ENCODE measurements at regions not wholly inside any gene's neighbourhood (a gene's known extent, or its start where the extent isn't known, plus 50 kb on each side); places are given as distances from the start of the nearest gene placed in this dataset.

GRCh38 chr10:75347186-75347585 lies 54.4 kb downstream of the ZNF503 start:
- no peak for DNase-seq

- DNase-seq: no peak
Measured at GRCh38 chr10:75345738-75346137, 55.8 kb downstream of the ZNF503 start.

DNA sequence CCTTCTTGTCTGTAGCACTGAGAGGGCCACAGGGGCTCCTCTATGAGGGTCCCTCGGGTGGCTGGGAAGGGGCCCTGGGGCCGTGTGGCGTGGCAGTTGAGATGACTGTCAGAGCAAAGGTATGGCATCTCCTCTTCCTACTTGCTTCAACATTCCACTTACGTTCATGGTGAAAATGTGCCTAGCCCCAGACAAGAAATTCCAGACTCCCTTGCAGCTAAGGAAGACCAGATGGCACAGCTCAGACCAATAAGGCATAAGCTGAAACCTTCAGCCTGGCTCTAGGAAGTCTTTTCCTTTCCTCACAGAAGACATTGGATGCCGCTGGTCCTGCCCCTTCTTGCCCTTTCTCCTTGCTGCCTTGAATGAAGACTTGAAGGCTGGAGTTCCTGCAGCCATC lies 57.4 kb downstream of the ZNF503 start:
- DNase-seq: no peak

DNA sequence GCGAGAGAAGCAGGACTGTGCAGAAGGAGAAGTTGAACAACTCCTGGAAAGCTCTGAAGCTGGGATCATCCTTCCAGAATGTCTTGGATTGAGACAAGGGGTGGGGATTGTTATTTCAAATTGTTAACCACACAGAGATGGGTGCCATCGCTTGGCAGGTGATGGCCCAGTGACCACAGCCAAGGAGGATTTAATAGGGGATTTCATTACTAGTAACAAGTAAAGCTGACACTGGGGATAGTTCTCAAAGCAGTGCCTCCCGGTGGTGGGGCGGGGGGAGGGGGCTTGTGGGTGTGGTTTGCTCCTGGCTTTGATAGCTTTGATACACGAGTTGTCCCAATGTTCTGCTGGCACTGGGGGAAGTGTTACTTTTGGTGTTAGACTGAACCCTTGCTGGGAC lies 59.2 kb downstream of the ZNF503 start:
- DNase-seq: no peak

DNA sequence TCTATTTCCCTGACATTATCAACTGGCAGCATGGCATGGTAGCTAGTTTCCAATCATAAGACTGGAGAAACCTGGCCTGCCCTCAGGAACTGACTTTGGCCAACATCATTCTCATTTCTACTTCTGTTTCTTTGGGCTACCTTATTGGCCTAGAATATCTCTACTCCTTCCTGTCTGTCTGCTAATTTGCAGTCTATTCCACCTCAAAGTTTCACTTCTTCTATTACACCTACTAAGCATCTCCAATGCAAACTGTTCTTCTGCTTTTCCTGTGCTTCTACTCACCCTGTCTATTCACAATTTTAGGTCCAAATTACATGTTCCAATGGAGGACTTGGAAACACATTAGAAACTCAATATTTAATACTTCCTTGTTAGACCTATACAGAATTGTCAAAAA lies 65.6 kb downstream of the ZNF503 start:
- no peak for DNase-seq

DNA sequence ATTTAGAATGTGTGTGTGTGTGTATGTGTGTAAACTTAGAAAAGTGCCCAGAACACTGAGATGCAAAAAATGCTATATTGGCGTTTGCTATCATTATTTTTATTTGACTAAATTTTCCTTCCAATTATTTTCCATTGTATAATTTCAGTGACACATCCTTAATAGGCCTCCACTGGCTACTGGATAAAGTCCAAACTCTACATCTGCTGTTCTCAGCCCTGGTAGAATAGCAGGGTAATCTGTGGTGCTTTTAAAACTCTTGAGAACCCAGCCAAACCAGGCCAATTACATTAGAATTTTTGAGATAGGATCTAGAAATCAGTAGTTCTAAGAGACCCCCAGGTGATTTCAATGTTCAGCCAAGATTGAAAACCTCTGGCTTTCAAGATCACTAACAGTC lies 66.4 kb downstream of the ZNF503 start:
- no peak for DNase-seq

GRCh38 chr10:75334720-75335119 lies 66.8 kb downstream of the ZNF503 start:
- DNase-seq: no peak

- no peak for DNase-seq
Measured at GRCh38 chr10:75332081-75332480, 69.5 kb downstream of the ZNF503 start.

- no peak for DNase-seq
Measured at GRCh38 chr10:75331081-75331480, 70.5 kb downstream of the ZNF503 start.

DNA sequence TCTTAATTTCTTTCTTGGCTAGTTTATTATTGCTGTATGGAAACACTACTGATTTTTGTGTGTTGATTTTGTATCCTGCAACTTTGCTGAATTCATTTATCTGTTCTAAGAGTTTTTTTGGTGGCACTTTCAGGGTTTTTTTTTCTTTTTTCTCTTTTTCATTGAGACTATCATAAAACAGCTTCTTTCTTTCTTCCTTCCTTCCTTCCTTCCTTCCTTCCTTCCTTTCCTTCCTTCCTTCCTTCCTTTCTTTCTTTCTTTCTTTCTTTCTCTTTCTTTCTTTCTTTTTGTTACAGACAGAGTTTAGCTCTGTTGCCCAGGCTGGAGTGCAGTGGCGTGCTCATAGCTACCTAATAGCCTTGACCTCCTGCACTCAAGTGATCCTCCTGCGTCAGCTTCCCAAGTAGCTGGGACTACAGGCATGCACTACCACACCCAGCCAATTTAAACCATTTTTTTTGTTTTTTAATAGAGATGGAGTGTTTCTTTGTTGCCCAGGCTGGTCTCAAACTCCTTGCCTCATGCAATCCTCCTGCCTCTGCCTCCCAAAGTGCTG lies 72.3 kb downstream of the ZNF503 start:
- DNase-seq: no peak

DNA sequence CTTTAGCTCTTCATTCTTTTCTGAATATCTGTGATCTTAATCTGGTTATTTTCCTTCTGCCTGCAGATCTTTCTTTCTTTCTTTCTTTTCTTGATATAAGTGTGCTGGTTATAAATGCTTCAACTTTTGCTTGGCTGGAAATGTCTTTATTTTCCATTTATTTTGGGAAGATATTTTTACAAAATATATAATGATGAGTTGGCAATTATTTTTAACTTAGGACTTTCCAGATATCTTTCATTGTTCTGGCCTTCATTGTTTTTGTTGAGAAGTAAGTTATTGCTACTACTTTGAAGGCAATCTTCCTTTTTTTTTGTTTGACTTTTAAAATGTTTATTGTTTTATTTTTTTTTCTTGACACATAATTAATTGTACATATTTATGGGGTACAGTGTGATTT lies 75.3 kb downstream of the ZNF503 start:
- DNase-seq: no peak

GRCh38 chr10:75319274-75319673 lies 82.3 kb downstream of the ZNF503 start:
- no peak for DNase-seq

DNA sequence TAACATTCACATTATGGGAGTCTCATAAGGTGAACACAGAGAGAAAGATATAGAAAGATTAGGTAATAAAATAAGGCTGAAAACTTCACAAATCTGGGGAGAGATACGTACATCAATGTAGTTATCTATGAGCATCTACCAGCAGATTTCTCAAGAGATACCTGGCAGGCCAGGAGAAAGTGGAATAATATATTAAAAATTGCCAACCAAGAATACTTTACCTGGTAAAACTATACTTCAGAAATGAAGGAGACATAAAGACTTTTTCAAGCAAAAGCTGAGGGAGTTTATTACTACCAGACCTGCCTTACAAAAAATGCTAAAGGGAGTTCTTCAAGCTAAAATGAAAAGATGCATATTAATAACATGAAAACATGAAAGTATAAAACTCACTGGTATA lies 78.8 kb upstream of the COMTD1 start:
- no peak for DNase-seq

GRCh38 chr10:75312440-75312839 lies 76.7 kb upstream of the COMTD1 start:
- DNase-seq: no peak

GRCh38 chr10:75305675-75306074 lies 69.9 kb upstream of the COMTD1 start:
- DNase-seq: no peak

- no peak for DNase-seq
Measured at GRCh38 chr10:75304741-75305390, 69.1 kb upstream of the COMTD1 start.

- no peak for DNase-seq
Measured at GRCh38 chr10:75304313-75304712, 68.6 kb upstream of the COMTD1 start.

DNA sequence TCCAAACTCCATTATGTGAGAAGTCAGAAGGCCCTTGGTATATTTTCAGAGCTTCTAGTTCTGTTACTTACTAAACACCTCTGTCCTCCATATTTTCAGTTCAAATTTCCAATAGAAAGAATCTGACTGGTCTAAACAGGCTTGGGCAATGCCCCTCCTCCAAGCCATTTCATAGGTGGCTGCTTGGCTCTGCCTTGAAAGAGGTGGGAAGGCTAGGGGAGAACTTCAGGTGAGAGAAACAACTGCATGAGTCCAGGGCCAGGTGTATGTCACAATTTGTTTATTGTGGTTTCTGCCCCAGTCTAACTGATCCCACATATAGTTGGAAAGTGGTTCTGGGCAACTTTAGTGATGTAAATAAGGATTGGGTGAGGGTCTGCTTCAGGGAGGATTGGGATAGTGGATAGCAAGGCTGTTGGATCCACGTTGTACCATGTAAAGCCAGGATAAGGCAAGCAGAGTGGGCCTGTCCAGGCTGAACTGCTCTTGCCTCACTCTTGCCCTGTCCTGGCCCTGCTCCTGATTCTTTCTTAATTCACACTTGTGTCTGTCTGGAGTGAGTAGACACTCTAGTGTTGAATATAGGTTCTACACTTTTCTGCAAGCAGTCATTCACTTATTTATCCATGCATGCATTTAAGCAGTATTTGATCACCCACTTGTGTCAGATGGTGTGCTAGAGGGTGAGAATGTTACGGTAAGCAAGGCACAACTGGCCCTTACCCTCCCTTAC lies 67.5 kb upstream of the COMTD1 start:
- no peak for DNase-seq

DNA sequence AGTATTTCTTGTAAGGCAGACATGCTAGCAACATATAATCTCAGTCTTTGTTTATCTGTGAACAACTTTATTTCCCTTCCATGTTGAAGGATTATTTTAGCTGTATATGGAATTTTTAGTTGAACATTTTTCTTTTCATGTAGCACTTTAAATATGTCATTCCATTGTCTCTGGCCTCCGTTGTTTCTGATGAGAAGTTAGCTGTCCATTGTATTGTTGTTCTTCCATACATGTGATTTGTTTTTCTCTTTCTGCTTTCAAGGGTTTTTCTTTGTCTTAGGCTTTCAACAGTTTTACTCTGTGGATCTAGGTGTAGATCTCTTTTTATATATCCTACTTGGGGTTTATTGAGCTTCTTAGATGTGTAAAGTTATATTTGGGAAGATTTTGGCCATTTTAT lies 66.3 kb upstream of the COMTD1 start:
- no peak for DNase-seq

DNA sequence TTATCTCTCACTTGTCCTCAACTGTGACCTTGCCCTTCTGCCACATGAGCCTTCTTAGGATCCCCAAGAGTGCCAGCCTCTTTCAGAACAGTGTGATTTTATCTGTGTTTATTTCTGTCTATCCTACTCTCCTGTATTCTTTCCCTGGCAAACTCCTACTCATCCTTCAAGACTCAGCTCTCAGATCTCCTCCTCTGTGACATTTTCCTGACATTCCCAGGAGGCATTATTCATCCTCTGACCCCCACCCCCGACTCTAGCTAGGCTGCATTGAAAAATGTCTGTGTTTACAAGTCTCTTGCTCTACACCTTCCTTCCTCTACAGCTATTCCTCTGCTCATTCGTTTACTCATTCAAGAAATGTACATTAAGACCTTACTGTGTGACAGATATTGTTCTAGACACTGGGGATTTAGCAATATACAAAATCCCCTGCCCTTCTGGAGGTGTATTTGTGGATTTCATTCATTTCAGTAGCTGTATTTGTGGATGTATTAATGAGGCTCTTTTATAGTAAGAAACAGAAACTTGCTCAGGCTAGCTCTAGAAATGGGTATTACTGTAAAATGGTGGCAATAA lies 61.4 kb upstream of the COMTD1 start:
- no peak for DNase-seq

DNA sequence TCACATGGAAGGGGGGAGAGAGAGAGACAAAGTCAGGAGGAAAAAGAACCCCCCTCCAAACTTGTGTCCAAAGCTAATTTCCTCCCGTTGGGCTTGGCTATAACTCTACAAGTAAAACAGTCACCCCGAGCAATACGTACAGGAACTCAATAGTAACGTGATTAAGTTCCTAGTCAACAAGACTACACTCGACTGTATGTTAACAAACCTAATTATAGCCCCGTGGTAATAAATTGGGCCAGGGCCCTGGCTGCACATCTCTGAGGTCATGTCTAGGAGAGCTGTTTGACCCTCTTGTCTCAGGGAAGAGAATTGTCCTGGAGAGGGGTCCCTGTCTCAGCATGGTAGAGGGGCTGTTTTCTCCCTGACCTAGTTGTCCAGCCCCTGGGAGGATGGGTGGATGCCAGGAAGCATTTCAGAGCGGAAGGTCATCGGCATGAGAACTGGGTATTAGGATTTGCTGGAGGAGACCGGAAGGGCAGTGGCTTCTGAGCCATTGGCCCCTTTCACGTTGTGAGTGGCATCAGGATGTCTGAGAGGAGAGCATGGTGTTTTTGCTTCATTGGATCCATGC lies 60.2 kb upstream of the COMTD1 start:
- no peak for DNase-seq

DNA sequence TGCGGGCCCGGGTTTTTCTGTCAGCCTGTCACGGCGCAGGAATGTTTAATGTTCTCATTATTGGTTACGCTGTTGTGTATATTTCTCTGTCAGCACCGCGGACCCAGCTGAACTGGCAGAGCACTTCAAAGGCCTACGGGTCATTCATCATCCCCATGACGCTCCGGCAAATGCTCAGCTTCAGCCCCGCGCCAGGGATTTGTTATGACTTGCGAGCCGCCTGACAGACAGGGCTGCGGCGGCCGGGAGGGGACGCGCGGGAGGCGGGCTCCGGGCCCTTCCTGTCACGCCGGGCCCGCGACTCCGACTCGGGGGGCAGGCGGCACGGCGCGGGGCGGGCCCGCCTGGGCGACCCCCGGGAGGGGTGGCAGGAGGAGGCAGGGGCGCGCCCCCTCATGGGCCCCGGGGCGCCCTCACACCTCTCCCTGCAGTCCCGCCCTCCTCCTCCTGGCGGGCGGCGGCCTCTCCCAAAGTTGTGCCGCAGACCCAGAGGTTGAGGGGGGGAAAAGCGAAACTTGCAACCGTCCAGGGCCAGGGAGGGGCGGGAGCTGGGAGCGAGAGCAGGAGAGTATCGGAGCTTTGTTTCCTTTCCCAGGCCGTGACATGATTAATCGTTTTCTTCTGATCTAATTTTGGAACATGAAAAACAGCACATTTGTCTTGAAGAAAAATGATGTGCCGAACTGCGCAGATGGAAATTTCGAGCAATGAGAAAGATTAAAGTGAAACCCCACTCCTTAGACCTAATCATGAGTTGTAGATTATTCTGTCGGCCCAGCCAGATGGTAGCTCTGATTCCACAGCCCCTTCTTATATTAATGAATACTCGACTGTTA lies 59.3 kb upstream of the COMTD1 start:
- peak; percentile 44 for DNase-seq

- no peak for DNase-seq
Measured at GRCh38 chr10:75294518-75294865, 58.7 kb upstream of the COMTD1 start.
